AG08396 (cell line): ENCODE measurements at regions not wholly inside any gene's neighbourhood (a gene's known extent, or its start where the extent isn't known, plus 50 kb on each side); places are given as distances from the start of the nearest gene placed in this dataset.
A peak's percentile ranks its signal among the peaks of the same experiment; 100 is the strongest.
"Not testable (repeated sequence)": the region's sequence is repeated elsewhere in the genome, so short reads cannot be mapped to it uniquely, and the experiment has no call there.

ENCODE experiments used
- DNase-seq: peaks from one replicate; pipeline ENCODE4 v3.0.0; 2012; ENCODE audit warnings: low spot score, mixed read lengths

DNA sequence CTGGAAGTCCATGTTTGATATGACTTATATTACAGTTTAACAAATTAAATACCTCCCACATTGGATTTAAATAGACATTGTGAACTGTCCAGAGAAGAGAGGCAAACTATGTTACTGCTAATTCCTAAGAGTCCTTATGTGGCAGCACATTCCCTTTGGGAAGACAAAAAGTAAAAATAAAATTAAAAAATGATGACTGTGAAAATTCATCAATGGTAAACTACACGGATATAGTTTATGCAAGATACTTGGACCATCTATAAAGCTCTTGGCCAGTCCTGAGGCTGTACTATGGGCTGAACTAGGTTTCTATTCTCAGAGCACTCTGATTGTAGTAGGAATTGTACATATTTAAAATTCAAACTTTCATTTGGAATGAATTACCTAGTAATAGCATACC is 206.4 kb downstream of the LRRK2 start:
- no peak for DNase-seq

DNA sequence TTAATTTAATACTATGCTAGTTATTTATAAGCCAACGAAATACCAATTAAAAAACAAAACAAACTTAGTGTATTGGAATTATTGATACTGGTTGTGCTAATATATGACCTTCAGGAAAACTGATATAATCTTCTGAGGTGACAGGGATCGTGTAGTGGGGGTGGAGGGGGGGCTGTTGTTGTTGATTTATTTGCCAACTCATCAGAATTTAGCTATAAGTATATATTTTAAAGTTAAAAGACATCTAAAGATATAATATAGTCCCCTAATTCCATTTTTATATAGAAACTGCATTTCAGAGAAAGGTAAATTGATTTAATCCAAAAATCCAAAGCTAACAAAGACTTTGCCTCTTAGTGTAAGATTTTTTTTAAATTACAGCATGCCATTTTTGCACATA is 210.5 kb downstream of the LRRK2 start:
- no peak for DNase-seq

DNA sequence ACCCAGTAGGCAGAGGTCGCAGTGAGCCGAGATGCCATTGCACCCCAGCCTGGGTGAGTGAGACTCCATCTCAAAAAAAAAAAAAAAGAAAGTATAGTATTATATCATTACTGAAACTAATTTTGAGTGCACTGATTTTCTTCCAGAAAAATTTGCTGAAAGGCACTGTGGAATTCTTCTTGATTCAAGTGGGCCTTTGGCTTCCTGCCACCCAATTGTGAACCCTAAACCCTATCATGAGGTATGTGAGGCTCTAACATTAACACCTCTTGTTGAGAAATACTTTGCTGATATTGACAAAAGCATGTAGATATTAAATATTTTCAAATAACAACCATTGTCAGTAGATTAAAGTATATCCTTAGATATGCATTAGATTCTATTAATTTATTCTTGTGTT is 211.2 kb downstream of the LRRK2 start:
- no peak for DNase-seq

DNA sequence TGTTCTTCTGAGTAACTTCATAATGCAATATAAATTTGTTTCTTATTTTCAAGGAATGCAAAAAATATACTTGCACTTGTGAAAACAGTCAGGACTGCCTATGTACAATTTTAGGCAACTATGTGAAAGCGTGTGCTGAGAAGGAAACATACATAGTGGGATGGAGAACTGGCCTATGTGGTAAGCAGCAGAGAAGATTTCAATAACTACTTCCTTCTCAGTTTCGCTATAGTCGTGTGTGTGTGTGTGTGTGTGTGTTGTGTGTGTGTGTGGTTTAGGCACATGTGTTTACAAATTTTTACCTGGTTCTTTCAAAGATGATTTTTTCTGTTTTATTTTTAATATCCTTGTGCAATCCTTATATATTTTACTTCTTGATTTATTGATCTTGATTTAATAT is 211.8 kb downstream of the LRRK2 start:
- no peak for DNase-seq

DNA sequence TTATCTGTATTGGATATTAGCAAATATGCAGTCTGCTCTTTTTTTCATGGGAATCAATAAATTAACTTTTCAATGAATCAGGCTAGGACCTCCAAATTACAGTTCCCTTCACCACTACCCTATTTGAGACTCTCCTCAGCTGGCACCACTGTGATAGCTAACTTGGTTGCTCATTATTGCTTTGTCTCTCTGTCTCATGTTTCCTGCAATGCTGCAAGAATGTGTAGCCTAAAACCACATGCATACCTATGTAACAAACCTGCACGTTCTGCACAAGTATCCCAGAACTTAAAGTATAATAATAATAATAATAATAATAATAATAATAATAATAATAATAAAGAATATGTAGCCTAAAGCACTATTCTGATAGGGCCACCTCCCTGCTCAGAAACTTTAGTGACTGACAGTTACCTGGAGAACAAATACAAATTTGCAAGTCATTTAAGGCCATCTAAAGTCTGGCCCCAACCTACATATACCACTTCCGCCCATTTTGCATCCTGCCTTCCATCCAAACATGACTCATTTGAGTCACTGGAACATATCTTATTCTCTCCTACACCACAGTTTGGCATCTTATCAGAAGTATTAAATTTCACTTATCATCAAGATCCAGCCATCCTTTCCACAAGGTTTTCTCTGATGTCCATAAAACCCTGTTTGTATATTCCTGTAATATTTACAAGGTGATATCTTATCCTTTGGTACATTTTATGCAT is 215.1 kb downstream of the LRRK2 start:
- no peak for DNase-seq

DNA sequence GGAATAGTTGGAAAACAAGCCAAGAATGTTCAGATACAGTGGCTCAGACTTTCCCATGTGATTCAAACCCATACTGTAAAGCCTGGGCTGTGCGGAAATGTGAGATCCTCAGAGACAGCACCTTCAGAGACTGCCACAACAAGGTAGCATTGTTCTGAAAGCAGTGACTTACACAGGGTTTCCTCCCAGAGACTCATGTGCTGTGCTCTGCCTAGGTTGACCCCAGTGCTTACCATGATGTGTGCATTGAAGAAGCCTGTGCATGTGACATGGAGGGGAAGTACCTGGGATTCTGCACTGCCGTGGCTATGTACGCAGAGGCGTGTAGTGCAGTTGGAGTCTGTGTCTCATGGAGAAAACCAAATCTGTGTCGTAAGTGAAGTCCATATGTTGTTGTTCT is 219.4 kb downstream of the LRRK2 start:
- no peak for DNase-seq

DNA sequence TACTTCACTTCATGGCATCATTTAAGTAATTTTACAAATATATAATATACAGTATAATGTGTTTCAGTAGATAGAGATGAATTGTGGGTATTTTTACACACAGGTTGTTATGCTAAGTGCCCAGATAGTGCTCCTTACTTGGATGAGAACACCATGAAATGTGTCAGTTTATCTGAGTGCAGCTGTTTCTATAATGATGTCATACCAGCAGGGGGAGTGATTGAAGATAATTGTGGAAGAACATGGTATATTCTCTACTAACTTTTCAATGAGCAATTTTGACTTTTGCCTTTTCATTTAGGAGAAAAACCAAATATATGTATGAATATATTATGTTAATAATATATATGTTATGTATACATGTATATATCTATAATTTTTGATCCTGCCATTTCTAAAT is 221.6 kb downstream of the LRRK2 start:
- peak; percentile 6 for DNase-seq

DNA sequence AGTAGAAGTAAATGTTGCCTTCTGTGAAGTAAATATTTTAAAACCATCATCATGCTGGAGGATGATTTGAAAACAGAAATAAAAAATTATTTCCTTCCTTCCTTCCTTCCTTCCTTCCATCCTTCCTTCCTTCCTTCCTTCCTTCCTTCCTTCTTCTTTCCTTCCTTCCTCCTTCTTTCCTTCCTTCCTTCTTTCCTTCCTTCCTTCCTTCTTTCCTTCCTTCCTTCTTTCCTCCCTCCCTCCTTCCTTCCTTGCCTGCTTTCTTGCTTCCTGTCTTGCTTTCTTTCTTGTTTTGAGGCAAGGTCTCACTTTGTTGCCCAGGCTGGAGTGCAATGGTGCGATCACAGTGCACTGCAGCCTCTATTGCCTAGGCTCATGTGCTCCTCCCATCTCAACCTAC is 223.7 kb downstream of the LRRK2 start:
- DNase-seq = not testable (repeated sequence)

DNA sequence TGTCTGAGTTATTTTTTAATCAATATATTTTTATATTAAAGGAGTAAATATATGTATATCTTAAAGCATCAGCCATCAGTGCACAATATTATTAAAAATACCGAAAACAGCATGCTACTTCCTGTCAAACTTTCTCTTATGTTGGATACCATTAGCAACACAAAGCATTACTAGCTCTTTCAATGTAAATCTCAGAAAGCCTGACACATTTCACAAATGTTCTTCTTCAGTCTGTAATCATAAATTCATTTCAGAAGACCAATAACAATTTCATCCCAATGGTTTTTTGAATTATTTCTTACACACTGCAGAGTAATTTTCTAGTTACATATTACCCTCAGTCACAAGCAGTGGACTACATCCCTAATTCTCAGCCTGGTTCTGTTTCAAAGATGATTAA is 226.9 kb downstream of the LRRK2 start:
- DNase-seq = no peak

DNA sequence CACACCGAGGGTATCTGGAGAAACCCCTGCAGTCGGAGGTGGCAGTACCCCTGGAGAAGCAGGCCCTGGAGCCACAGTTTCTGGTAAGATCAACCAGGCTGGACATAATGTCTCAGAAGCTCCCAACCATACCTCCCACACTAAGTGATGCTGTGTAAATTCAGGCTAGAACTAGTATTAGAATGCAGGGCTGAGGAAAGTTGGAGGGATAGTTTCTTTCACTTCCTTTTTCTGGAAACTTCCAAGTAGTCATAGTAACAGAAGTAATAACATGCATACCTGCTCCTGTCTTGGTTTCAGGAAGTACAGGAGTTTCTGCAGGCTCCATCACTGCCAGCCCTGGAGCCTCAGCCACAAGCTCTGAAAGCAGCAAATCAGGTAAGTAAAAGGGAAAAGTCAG is 228.1 kb upstream of the CNTN1 start:
- DNase-seq = no peak

DNA sequence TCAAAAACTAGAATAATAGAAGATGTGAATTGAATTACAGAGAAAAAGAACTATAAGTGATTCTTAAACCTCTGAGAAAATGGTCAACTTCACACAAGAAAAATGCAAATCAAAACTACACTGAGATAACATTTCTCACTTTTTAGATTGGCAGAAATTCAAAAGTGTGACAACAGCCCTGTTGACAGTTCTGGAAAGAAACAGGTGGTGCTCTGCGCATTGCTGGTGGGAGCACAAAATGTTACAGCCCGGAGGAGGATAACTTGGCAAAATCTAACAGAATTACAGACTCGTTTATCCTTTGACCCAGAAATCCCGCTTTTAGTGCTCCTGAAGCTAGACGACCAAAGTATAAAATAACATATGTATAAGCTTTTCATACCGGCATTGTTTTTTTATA is 222.5 kb upstream of the CNTN1 start:
- DNase-seq = no peak

DNA sequence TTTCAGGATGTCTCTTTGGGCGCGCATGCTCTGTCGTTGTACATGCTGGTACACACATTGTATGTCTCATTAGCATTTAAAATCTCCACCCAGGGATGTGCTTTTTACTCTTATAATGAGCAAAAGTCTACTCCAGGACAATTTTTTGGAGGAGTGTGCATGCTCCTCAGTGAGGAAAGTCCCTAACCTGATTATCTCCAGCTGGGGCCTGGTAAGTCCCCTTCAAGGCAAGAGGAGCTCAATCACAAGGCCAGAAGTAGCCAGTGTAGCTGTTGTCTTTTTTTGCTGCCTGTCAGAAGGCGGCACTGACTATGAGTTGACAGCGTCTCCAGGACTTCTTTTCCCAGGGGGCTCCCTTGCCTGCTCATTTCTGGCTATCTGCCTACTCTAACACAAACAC is 218.3 kb upstream of the CNTN1 start:
- no peak for DNase-seq

DNA sequence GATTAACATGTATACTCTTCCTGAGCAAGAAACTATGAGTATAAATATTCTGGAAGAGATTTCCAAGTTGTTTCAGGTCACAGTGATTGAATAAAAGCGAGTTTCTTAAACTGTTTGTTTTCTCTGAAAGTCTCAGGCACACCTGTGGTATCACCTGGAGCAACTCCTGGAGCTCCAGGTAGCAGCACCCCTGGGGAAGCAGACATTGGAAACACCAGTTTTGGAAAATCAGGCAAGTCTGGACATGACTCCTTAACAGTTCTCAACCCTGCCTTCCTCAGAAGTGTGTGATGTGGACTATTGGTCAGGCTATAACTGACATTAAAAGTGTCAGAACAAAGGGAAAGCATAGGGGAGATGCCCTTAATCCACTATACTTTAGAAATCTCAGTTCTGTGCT is 217.6 kb upstream of the CNTN1 start:
- no peak for DNase-seq

DNA sequence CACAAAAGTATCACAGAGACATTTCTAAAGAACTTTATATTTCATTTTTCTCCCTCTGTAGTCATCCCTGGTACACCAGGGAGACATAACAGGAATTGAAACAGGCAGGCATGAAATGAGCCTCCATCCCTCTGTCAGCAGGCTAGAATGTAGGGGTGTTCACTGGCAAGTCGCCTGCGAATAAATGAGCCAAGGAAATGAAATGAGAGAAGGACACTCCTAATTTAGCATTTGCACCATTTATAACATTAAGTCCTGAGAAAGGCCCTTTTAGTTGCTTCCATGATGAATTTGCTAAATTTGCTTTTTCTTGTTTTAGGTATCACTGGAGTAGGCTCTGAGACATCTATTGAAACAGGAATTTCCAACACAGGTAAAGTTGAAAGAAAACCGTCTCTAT is 192.4 kb upstream of the CNTN1 start:
- DNase-seq = no peak

DNA sequence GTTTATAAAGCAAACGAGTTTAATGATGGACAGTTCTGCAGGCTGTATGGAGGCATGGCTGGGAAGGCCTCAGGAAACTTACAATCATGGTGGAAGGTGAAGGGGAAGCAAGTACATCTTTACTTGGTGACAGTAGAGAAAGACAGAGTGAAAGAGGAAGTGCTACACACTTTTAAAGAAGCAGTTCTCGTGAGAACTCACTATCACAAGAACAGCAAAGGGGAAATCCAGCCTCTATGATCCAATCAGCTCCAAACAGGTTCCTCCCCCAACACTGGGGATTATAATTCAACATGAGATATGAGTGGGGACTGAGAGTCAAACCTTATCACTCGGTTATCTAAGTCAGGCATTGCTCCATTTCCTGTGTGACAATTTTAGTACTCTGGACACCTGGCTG is 189.9 kb upstream of the CNTN1 start:
- no peak for DNase-seq

DNA sequence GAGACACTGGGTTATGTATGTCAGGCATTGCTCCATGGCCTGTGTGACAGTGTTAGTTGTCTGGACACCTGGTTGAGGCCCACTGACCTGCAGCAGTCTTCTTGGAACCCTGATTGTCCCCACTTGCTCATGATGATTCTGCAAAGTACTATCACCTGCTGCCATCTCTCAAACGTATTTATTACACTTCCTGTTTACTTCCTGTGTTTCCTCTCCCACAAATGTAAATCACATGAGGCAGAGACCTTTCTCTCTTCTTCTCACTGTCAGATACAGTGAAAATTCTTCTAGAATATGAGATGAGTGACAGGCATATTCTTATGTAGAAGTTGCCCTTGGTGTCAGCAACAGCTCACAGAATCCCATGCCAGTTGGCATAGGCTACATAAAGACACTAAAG is 186.9 kb upstream of the CNTN1 start:
- no peak for DNase-seq

DNA sequence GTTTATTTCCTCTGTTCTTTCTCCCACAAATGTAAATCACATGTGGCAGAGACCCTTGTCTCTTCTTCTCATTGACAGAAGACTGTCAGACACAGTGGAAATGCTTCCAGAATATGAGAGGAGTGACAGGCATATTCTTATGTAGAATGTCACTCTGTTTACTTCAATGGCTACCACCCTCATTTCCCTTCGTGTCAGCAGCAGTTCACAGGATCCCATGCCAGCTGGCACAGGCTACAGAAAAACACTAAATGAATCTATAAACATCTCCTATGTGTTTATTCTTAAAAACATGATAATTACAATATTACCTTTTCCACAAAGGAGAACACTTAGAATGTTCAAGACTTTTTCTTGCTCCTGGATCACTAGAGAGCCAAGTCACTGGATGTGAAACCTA is 183.8 kb upstream of the CNTN1 start:
- no peak for DNase-seq

DNA sequence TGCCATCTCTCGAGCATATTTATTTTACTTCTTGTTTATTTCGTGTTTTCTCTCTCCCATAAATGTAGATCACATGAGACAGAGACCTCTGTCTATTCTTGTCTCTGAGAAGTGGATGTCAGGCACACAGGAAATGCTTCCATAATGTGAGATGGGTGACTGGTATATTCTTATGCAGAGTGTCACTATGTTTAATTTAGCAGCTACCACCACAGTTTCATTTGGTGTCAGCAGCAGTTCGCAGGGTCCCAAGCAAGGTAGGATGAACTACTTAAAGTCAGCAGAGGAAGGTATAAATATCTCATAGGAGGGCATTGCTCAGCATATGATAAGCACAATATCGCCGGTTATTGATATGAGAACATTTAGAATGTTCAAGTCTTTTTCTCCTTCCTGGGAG is 180.9 kb upstream of the CNTN1 start:
- no peak for DNase-seq

DNA sequence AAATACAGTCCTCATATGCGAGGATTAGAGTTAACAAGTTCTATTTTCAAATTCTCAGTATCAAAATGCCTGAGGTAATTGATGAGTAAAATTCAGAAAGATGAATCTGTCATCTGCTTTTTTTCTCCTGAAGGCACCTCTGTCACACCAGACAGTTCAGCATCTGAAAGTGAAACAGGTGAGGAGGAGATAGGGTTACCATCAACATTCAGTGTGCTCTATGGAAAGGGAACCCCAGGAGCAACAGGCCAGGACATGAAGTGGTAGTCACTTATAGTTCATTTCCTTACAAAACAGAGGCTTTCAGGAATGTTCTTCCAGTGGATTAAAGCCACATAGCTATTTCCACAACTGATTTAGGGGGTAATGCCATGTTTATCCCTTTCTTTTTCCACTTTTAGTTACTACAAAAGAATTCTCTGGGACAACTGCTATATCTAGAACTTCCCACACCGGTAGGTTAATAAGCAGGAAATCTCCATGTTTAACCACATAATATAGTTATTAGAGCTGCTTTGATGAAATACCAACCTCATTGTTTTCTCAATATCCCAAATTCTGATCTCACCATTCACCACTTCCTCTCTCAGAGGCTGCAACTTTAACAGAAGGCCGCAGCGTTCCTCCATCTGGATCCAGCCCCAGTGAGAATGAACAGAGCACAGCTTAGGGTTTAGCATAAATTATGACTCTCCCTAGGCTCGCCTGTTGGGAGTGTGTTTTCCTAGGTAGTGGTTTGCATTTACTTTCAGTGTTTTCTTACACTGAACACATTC is 177.0 kb upstream of the CNTN1 start:
- no peak for DNase-seq

DNA sequence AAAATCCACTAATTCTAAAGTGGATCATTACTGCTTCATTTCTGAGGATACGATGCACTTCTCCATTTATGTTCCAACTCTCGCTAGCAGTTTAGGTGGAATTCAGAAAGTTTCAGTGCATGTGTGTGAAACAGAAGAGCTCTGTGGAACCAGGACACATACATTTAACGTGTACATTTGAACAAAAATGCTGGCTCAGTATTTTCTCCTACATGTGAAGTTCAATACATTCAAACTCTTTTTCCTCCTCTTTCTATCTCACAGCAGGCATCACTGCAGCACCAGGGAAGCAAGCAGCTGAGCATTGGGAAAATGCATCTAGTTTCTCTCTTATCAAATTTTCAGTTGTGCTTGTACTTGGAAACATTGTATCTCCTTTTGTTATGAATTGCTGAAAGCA is 169.4 kb upstream of the CNTN1 start:
- DNase-seq = no peak

DNA sequence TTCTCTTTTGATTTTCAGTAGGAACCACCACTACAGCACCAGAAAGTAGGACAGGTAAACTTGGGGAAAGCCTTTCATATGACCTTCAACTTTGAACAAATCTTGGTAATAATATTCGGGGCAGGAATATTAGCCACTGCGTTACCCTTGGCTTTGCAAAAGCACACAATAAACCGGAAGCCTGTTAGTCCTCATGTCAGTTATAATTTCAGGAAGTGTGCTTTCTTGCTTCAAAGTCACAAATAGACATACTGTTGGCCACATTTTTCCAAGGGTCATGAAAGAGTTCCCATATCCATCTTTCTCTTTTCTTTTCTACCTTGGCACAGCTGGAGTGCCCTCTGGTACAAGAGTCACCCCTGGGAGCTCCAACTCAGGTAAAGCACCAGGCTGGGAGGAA is 167.2 kb upstream of the CNTN1 start:
- DNase-seq = no peak

DNA sequence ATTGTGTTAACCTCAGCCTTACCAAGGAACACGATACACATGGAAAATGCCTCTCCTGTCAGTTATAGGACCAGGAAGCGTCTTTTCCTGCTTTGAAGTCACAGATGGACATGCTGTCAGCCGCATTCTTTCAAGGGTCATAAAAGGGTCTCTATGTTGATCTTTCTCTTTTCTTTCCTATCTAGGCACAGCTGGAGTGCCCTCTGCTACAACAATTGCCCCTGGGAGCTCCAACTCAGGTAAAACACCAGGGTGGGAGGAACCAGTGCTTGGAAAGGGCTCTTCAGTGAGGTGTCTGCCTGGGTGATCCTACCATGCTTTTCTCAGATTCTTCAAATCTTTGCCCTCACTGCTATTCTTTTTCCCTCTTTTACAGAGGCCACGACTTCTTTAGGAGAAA is 157.4 kb upstream of the CNTN1 start:
- DNase-seq = no peak

DNA sequence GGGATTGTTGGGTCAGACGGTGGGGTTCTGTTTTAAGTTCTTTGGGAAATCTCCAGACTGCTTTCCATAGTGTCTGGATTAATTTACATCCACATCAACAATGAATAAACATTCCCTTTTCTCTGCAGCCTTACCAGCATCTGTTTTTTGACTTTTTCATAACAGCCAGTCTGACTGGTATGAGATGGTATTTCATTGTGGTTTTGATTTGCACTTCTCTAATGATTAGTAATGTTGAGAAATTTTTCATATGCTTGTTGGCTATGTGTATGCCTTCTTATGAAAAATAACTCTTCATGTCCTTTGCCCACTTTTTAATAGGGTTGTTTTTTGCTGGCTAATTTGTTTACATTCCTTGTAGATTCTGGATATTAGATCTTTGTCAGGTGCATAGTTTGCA is 140.8 kb upstream of the CNTN1 start:
- DNase-seq = no peak

DNA sequence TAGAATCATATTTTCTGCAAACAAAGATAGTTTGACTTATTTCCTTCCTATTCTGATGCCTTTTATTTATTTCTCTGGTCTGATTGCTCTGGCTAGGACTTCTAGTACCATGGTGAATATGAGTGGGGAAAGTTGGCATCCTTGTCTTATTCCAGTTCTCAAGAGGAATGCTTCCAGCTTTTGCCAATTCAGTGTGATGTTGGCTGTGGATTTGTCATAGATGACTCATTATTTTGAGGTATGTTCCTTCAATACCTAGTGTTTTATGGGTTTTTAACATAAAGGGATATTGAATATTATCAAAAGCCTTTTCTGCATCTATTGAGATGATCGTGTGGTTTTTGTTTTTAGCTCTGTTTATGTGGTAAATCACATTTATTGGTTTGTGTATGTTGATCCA is 139.4 kb upstream of the CNTN1 start:
- DNase-seq = no peak
